ENCODE measurements at regions not wholly inside any gene's neighbourhood (a gene's known extent, or its start where the extent isn't known, plus 50 kb on each side); places are given as distances from the start of the nearest gene placed in this dataset.

- TF ChIP-seq PATZ1 (CRISPR knock-in tag; IDR thresholded peaks at IDR 0.05; ENCODE audit: borderline replicate concordance) (no peak), RARB (CRISPR knock-in tag; IDR thresholded peaks at IDR 0.05) (no peak), ZNF8 (CRISPR knock-in tag; IDR thresholded peaks at IDR 0.05) (no peak), ZC3H10 (CRISPR knock-in tag; IDR thresholded peaks at IDR 0.05) (no peak), GLIS3 (CRISPR knock-in tag; IDR thresholded peaks at IDR 0.05) (no peak), CREB5 (CRISPR knock-in tag; IDR thresholded peaks at IDR 0.05; ENCODE audit: low read depth) (no peak), ZFP30 (CRISPR knock-in tag; IDR thresholded peaks at IDR 0.05) (no peak), ZFP3 (CRISPR knock-in tag; IDR thresholded peaks at IDR 0.05) (no peak), ARNTL (CRISPR knock-in tag; IDR thresholded peaks at IDR 0.05; ENCODE audit: borderline replicate concordance, low read depth) (no peak)
Measured at GRCh38 chr3:159914426-159914825, 74.2 kb upstream of the IL12A start.

Data from SK-N-SH treated with all-trans-retinoic acid at 6 μM for 48 hours (cell line).